ENCODE measurements at regions not wholly inside any gene's neighbourhood (a gene's known extent, or its start where the extent isn't known, plus 50 kb on each side); places are given as distances from the start of the nearest gene placed in this dataset.

DNA sequence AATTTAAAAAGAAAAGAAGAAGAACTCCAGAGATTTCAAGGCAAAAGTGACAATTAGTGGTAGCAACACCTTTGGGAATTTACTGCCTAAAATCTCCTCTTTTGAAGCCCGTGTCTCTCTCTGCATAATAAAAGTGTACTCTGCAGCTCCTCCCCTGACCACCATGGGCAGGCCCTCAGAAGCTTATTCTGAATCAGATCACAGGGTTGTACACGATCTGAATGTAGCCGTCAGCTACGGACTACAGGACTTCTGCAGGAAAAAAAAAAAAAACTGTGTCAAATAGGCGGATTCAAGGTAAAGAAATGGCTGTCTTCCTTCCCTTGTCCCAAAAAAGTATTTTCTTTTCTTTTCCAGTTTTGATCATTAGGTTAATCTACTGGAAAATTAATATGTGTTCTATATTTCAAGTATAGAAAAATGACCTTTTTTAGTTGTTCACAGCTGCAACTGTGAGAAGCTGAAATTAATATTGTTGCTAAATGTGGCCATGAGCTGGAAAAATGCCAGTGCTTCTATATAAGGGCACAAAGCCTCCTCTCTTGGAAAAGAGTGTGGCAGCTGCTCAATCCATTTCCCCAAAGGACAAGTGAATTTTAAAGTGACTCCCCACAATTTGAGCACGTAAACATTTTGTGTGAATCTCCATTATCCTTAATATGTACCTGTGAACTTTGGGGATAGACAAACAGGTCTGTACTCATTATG is 397.4 kb downstream of the C6orf118 start:
- DNase-seq, result no peak

DNA sequence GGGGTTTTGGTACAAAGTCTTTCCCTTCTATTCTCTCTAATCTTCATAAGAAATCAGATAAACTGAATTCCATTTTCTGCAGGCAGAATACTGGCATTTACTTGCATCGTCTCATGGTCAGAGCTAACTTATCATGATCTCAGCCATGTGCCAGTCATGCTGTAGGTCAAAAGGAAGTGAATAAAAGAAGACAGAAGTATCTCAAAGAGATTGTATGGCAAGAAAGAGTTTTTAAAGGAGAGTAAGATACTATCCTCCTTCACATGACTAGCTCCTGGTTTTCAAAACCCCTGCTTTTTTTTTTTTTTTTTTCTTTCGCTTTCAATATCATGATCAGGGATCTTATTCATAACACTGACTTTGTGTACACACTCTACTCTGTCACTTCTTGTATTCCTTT is 398.3 kb downstream of the C6orf118 start:
- no peak for DNase-seq

DNA sequence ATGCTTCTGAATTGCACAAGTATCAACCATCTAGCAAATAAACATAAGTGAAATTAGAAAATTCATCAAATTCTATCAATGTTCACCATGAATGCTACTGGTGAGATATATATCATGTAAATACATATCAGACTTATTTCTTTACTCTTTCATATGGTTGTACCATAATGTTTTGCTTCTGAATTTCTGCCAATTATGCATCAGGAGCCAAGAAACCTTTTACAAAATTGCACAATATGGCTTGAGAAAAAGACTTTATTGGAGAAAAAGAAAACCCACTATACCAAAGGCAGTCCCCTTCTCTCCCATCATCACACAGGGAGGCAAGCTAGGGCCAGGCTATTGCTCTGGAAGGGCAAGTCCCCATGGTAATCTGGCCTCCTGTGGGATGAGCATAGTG is 402.6 kb downstream of the C6orf118 start:
- no peak for DNase-seq

DNA sequence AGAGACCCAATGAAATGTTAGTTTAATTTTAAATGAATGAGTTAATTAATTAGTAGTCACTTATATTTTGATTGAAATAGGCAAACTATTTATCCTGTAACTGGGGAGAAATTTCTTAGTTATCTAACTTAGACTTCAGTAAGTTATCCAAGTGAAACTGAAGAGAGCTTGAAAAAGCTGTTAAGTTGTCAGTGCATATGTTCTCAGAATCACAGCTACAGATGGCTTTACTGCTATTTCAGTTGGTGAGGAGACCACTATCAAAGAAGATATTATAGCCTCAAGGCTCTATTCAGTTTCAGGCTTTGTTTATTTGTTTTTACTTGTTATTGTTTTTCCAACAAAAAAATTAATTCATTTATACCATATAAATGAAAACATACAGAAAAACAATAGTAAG is 404.1 kb downstream of the C6orf118 start:
- no peak for DNase-seq

DNA sequence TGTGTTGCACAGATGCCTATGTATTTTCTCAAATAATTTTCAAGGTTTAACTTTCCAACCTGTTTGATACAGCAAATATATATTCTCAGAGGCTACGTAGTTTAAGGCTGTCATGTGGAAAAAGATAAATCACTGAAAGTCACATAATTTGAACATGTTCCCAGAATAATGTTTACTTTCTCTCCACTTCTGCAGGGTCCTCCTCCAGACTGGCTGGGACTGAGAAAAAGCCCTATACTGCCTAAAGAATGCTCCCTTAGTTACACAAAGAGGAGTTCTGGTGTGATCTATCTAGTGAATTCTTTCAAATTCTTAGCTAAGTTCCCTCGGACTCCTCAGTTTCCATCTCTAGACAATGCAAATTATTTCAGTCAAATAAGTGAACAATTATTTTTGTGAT is 411.0 kb downstream of the C6orf118 start:
- DNase-seq, result no peak

DNA sequence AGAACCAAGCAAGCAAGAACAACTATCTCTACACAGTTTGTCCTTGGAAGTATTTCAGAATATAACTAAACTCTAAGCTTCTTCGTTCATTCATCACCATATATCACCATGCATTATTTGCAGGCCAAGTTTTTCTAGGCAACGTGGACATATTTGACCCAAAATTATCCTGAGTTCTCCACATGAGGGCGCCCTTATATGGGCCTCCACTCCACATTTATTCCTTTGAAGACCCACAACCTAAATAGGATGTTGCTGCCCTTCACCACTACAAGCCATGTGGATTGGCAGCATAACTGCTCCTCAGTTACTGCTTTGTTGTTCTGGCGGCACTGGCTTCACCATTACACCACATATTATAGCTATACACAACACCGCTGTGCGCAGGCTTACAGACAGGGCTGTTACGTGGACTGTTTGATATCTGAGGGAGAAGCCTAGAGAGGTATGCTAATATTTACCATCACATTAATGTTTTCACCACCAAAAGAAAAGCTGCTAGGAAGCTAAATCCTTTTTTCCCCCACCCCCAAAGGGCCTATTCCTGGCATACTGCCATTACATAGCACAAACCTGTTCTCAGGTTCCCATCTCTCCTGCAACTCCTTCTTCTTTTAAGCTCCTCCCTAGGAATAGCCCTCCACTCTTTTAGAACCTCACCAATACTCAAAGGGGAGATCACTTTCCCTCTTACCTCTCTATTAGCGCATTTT is 411.7 kb downstream of the C6orf118 start:
- DNase-seq, result no peak

DNA sequence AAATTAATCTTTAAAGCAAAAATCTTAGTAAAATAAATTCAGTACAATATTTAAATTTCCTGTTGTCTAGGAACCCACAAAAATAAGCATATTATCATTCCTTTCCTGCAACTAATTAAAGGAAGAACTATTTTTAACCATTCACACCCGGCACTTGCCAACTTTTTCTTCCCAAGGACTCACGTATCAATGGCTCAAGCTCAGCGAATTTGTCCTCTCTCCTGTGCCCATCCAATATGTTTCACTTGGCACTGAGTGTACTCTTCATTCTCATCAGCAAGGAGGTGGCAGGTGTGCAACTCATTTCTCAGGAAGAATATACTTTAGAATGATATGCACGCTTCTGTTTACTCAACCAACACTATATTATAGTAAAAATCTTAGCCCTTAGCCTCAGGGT is 419.4 kb downstream of the C6orf118 start:
- DNase-seq, result no peak

DNA sequence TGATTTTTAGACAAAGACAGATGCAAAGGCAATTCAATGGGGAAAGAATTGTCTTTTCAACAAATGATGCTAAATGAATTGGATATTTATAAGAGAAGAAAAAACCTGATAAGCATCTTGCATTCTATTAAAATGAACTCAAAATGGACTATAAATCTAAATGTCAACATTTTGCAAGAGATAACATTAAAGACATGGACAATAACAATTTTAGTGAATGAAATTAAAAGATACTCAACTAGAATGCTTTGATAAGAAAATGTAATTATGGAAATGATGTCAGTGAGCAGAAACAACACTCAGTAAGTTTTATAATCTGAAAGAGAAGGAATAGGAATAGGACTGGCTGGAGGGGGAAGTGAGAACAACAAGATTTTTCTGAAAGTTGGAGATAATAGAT is 421.7 kb downstream of the C6orf118 start:
- DNase-seq, result no peak

DNA sequence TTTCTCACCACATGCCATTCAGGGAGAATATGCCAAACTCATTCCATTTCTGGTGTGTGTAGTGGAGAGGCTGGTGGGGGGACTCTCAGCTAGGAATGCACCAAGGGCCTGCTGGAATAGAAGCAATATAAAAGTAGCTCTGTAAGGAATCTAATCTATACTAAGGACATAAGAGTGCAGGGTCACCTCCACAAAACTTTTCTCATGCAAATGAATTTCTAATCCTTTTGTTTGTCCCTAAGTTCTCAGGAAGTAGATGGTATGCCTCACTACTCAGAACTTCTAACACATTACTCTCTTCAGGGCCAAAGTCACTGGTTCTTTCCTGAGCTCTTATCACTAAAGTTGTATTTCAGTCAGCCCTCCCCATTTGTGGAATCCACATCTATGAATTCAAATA is 427.2 kb downstream of the C6orf118 start:
- DNase-seq, result no peak

DNA sequence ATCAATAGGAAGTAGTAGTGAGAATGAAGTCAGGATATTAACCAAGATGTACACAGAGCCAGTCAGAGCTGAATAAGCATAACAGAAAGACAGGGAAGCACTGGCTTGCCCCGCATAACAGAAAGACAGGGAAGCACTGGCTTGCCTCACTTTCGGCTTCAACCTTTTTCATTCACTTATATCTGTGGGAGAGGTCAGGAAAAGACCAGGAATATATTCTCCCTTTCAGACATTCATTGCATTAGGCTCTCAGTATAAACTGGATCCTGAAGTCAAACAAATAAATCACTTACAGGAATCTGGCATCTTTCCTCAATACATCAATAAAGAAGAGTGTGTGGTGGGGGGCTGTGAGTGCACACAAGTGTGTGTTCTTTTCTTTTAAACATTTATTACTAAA is 437.6 kb downstream of the C6orf118 start:
- no peak for DNase-seq

DNA sequence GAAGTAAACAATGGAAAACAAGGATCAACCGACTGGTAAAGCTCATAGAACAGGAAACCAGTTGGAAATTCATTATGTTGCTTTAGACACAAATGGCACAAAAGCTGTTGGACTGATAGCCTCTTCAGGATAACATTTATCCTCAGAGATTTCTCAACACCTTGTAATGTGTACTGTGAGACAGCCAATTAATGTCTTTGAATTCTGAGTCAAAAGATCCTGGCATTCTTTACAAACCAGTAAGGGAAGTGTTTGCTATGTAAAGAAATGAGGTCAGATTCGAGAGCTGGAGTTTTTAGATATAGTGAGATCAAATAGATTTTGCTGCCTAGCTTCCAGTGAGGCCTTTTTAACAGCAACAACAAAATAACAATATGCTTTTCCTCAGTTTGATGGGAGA is 439.2 kb downstream of the C6orf118 start:
- DNase-seq, result no peak

DNA sequence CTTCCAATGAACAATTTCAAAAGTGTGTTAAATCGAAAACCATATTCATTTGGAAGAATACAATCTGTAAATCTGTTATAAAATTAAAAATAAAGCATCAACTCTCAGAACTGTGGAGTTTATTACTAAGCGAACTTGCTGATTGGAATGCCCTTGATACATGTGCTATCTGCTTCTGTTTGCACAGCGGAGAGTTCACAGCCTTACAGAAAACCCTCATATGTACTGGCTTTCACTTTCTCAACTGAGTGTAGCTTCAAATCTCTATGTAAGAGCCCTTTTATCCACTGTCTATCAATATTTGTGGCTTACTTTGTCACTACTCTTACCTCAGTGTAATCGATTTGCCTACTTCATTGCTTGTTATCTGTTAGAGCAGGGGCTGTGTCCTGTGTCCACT is 447.4 kb downstream of the C6orf118 start:
- no peak for DNase-seq

DNA sequence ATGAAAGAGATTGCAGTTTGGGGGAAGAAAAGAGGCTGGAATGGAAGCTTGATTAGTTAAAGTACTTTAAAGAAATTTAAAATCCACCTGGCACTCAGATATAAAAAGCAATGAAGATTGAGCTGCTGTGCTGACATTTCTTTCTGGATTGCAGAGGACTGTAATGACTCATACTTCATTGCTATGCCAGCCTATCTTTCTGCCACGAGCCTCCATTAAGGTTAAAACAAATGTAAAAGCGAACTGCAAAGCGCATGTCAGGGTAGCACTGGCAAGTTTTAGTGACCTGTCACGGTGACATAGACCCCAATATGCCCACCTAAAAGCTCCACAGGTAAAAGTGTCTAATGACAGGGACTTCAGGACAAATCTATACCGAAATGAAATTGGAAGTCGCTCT is 449.6 kb downstream of the C6orf118 start:
- DNase-seq, result no peak

DNA sequence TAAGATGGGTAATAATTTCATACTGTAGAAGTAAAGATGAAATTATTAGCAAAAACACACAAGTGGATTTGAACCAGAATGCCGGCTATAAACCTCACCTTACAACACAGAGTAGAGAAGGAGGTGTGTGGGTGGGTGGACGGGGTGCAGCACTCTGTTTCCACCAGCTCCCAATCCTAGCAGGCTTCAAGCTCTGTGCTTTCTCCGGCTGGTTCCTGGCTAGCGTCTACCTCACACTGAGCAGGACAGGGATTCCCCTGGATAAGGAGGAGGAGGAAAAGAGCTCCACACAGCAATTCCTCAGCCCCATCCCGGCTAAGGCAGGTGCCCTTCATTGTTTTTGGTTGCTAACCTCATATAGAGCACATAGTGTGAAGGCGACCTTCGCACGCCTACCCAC is 453.3 kb downstream of the C6orf118 start:
- DNase-seq, result no peak

DNA sequence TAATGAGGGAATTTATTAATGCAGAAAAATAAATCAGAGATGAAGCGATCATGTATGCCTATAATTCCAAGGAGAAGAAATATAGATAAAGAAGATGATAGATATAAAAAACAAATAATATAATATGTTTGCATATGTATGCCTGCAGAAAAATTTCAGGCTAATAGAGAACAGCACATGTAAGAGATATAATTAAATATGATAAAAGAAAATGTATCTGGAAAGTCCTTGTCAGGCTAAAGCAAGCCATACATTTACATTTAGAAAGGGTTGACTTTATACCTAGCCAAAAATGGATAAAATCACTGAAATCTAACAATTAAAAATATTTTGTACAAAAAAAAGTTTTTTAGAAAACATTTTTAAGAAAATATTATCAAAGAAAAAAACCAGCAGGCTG is 454.1 kb downstream of the C6orf118 start:
- no peak for DNase-seq

DNA sequence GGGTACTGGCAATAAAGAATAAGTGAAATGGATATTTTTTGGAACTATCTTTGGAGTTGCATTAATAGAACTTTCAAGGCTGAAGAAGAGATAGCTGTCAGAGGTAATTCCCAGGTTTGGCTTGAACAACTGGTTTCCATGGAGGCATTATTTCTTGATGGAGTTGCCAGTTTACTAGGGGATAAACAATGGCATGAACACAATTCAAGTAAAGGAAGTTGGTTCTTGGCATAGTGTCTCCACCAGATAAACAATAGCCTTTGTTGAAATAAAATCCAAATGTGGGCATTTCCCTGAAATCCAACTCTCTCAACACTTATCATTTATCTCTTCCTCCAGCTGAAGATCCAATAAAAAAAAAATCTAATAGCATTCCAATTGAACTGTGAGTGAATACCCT is 454.9 kb downstream of the C6orf118 start:
- DNase-seq, result no peak

DNA sequence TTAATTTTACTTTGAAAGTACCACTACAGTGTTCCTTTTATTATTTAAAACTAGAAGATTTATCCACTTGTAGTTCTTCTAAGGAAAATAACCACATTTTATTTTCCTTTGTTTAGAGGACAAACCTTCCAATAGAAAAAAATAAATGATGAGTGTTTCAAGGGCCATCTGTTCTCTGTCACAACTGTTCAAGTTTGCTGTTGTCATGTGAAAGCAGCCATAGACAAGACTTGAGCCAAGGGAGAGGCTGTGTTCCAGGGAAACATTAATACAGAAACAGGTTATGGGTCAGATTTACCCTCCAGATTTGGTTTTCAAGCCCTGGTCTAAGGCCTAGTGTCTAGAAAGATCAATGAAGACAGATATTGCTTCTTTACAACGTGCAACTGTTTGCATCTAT is 463.6 kb downstream of the C6orf118 start:
- no peak for DNase-seq

DNA sequence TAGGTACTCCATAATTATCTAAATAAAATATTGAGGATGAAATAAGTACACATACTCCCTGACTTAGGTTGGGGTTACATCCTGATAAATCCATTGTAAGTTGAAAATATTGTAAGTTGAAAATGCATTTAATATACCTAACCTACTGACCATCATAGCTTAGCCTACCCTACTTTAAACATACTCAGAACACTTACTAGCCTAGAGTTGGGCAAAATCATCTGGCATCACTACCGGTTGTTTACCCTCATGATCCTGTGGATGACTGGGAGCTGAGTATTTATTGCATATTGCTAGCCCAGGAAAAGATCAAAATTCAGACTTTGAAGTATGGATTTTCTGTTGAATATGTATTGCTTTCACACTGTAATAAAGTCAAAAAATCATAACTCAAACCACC is 467.3 kb downstream of the C6orf118 start:
- DNase-seq, result no peak

DNA sequence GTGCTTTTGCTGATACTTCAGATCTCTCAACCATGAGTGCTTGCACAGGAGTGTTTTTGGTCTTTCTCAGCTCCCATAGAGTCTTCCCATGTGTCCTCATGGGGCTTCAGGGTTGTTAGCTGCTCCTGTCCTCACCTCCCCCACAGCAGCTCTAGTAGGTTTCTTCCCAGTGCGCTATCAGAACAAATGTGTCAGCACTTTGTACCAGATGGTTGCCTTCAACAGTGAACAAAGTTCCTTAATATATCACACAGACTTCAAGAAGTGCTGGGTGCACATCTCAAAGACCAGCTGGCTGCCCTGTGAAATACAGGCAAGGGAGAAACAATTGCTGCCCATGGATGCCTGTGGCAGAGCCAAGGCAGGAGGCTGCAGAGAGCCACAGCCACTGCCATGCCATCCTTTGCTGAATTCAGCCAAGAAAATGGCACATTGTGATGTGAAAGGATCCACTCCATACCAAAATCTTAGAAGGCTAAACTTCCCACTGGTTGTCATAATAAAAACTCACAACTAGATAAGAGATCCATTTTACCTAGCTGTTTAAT is 471.3 kb downstream of the C6orf118 start:
- DNase-seq, result no peak

DNA sequence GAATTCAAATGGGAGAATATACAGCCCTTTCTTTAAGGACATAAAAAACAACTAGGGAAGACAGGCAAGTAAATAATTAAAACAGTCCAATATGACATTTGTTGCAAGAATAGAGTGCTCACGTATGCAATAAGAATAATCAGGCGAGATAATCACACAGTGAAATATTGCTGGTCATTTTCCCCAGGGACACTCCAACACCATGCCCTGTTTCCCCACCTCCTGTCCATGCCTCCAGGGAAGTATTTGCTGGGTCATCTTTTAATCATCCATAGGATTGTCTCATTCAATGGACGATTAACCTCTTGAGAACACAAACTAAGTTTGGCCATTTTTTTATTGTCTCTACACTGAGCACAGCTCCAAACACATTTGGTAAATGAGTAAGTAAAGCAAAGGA is 472.9 kb downstream of the C6orf118 start:
- no peak for DNase-seq

DNA sequence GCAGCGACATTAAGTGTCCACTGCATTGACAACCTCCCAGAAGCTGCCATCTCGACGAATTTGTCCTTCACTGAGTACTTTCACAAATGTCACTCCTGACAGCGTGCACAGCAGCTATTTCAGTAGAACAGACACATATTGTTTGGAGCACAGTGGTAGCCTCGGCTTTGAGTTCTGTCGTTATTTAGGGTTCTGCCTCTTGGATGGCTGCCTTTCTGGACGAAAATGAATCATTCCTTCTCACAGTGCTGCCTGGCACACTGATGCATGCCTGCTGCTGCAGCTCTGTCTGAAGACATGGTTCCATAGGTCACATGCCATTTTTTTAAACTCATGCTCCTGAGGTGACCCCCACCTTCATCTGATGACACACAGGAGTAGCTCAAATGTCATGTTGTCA is 477.0 kb downstream of the C6orf118 start:
- no peak for DNase-seq

DNA sequence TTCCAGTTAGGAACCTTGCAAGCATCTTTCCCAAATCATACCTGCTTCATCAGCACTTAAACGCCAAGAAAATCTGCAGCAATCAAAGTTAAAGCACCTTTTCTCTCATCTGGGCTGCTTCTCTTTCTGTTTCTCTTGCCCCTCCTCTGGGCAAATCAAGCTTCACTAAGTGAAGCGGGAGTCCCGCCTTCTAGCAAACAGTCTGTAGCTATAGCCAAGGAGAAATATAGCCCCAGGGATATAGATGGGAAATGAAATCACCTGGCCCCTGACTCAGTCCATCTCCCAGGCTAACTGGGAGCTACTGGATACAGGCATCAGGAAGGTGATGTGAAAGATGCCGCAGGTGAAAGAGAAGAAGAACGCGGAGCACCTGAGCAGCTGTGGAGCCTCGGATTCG is 481.9 kb downstream of the C6orf118 start:
- DNase-seq, result no peak

DNA sequence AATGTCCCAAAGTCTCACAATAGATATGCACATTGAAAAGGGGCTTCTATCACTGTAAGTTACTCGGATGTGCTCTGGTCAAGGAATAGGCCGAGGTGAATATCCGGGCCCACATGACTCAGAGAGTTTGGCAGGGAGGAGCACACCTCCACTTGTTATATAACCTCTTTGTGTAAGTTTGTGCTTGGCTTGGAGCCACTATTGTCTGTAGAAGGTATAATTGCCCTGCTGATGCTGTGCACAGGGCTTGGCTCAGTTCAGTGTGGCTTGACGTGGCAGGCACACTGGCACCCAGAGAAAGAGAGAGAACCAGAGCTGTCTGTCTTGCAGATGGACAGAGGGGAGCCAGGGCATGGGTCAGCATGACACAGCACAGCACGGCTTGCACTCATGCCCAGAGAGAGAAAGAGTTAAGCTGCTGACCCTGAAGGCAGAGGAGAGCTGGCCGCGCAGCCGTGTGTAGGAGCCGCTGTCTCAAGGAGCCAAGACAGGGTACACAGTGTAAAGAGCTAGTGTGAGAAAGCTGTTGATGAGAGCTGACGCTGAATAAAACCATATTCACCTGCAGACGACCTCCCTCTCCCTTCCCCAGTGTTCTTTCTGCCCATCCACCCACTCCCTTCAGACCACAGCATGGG is 482.5 kb downstream of the C6orf118 start:
- no peak for DNase-seq

DNA sequence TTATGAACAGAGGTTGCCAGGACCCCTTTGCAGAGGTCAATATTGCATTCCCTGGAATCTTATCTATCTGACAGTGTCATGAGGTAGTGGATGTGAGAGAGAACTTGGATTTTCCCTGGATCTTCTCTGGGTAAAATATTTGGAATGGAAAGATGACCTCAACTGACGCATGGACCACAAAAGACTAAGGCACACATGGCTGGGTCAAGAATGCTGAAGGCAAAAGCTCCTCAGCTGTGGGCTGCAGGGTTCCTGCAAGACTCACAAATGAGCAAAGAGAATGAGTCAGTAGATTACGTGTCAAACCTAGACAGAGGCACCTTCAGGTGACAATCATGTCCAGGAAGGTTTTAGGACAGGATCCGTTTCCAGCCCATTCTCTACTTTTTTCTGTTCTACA is 484.0 kb downstream of the C6orf118 start:
- DNase-seq, result no peak

All from T-helper 9 cell (primary cell).